Endothelial cell of umbilical vein (primary cell): ENCODE measurements at regions not wholly inside any gene's neighbourhood (a gene's known extent, or its start where the extent isn't known, plus 50 kb on each side); places are given as distances from the start of the nearest gene placed in this dataset.

Experiments used
- BruUV-seq: library from RNA; stranded (reverse); fragments of 400-500 nt; replicated peaks from 2 replicates; lab custom pipeline; 2021; lab: Mats Ljungman, UMichigan
- CTCF ChIA-PET: fragments of 300-600, 350-600 bp; sonication (Branson Sonifier 250); formaldehyde crosslinking; loops from one replicate; lab custom pipeline; 2021; ENCODE audit warnings: antibody characterized with exemption, inconsistent platforms; lab: Charles Lee
- POLR2A ChIA-PET: fragments of 300-600, 350-600 bp; sonication (Branson Sonifier 250); formaldehyde crosslinking; loops from one replicate; lab custom pipeline; 2021; ENCODE audit warnings: antibody characterized with exemption, inconsistent platforms; lab: Charles Lee
- DNase-seq: peaks from one replicate; pipeline ENCODE4 v3.0.0-alpha.2; 2011; ENCODE audit warnings: low read depth, low spot score
- FAIRE-seq: peaks from 2 replicates; lab custom pipeline; 2011; peaks lifted over from hg19 to GRCh38; lab: Jason Lieb, UNC
- H2AFZ ChIP-seq: 2 replicates; pipeline ENCODE4 v1.6.0; 2012; ENCODE audit warnings: low read depth, low read length, control low read depth, inconsistent platforms
- H3K27ac ChIP-seq: 2 replicates; pipeline ENCODE4 v1.5.1; 2011; ENCODE audit warnings: low read depth, mild to moderate bottlenecking, control low read depth, low read length, moderate library complexity; ENCODE audit not compliant: insufficient read depth
- H3K27me3 ChIP-seq, 2 experiments: 2 replicates each; pipeline versions ENCODE4 v1.6.0 to v1.6.1; 2011; ENCODE audit warnings: low read length in 2 of 2, mixed read lengths in 1 of 2; ENCODE audit not compliant: control insufficient read depth in 2 of 2, insufficient read depth in 2 of 2
- H3K36me3 ChIP-seq, 2 experiments: 2 replicates in 1 of 2; 3 replicates in 1 of 2; pipeline ENCODE4 v1.5.1; 2011; ENCODE audit warnings: low read length in 2 of 2, mild to moderate bottlenecking in 1 of 2, moderate library complexity in 1 of 2; ENCODE audit not compliant: control insufficient read depth in 2 of 2, insufficient read depth in 2 of 2; ENCODE audit errors: extremely low read depth in 1 of 2
- H3K4me1 ChIP-seq: 3 replicates; pipeline ENCODE4 v1.5.1; 2011; ENCODE audit warnings: mild to moderate bottlenecking, low read length; ENCODE audit not compliant: control insufficient read depth, insufficient read depth; ENCODE audit errors: extremely low read depth
- H3K4me2 ChIP-seq: 2 replicates; pipeline ENCODE4 v1.6.1; 2011; ENCODE audit warnings: low read length, control low read depth, mixed read lengths; ENCODE audit not compliant: insufficient read depth
- H3K4me3 ChIP-seq, 3 experiments: fragments of 200-600 bp in 1 of 3; sonication (generic), shearing (Covaris generic) in 1 of 3; replicated peaks in 1 of 3; 2 replicates each; pipeline ENCODE4 v1.5.1; 2011 to 2016; ENCODE audit warnings: control low read depth in 3 of 3, low read length in 3 of 3, mild to moderate bottlenecking in 2 of 3, inconsistent platforms in 1 of 3, low read depth in 1 of 3, moderate library complexity in 1 of 3; ENCODE audit not compliant: insufficient read depth in 1 of 3
- H3K79me2 ChIP-seq: 2 replicates; pipeline ENCODE4 v1.6.0; 2012; ENCODE audit warnings: low read length, inconsistent platforms; ENCODE audit not compliant: control insufficient read depth, insufficient read depth
- H3K9ac ChIP-seq: replicated peaks from 2 replicates; pipeline ENCODE3; 2011; ENCODE audit warnings: low read length, control low read depth; ENCODE audit not compliant: insufficient read depth; ENCODE audit errors: extremely low read depth
- H3K9me1 ChIP-seq: replicated peaks from 3 replicates; pipeline ENCODE4 v1.6.0; 2011; ENCODE audit warnings: mild to moderate bottlenecking, low read length; ENCODE audit not compliant: control insufficient read depth, insufficient read depth; ENCODE audit errors: extremely low read depth
- H3K9me3 ChIP-seq: replicated peaks from 2 replicates; pipeline ENCODE4 v1.5.1; 2012; ENCODE audit warnings: low read length, inconsistent platforms; ENCODE audit not compliant: control insufficient read depth, insufficient read depth
- H4K20me1 ChIP-seq: replicated peaks from 2 replicates; pipeline ENCODE3; 2011; ENCODE audit warnings: mild to moderate bottlenecking, low read length; ENCODE audit not compliant: control insufficient read depth, insufficient read depth; ENCODE audit errors: extremely low read depth
- CTCF ChIP-seq, 2 donors: IDR thresholded peaks; 1 replicate in 1 of 2; 2 replicates in 1 of 2; pipeline ENCODE4 v1.5.1; 2011; ENCODE audit warnings: low read length in 2 of 2, mild to moderate bottlenecking in 2 of 2, moderate library complexity in 2 of 2, control low read depth in 1 of 2, inconsistent platforms in 1 of 2, low read depth in 1 of 2; ENCODE audit not compliant: insufficient read depth in 1 of 2; ENCODE audit errors: extremely low read depth in 1 of 2
- EZH2 ChIP-seq: IDR thresholded peaks from 2 replicates; pipeline ENCODE4 v1.6.1; 2012; ENCODE audit warnings: borderline replicate concordance, low read depth, mild to moderate bottlenecking, moderate library complexity, low read length, inconsistent platforms; ENCODE audit not compliant: severe bottlenecking
- FOS ChIP-seq: IDR thresholded peaks from 2 replicates; pipeline ENCODE4 v1.6.1; 2011; ENCODE audit warnings: mild to moderate bottlenecking, low read length, moderate library complexity, borderline replicate concordance; ENCODE audit not compliant: insufficient read depth
- GATA2 ChIP-seq: IDR thresholded peaks from 2 replicates; pipeline ENCODE4 v1.7.0; 2011; ENCODE audit warnings: low read depth, mild to moderate bottlenecking, moderate library complexity, mixed read lengths, low read length; ENCODE audit not compliant: insufficient read length, insufficient read depth
- JUN ChIP-seq: IDR thresholded peaks from 2 replicates; pipeline ENCODE4 v1.6.1; 2011; ENCODE audit warnings: borderline replicate concordance, low read depth; ENCODE audit not compliant: insufficient read length, insufficient read depth
- MAX ChIP-seq: IDR thresholded peaks from 2 replicates; pipeline ENCODE4 v1.6.1; 2011; ENCODE audit not compliant: insufficient read depth, insufficient read length
- MYC ChIP-seq: IDR thresholded peaks from one replicate; pipeline ENCODE4 v1.6.1; 2011; ENCODE audit warnings: mild to moderate bottlenecking, low read depth, low read length
- POLR2A ChIP-seq: IDR thresholded peaks from 2 replicates; pipeline ENCODE4 v1.6.1; 2012; ENCODE audit warnings: low read depth, mild to moderate bottlenecking, control low read depth, low read length
- POLR2AphosphoS5 ChIP-seq: IDR thresholded peaks from 2 replicates; pipeline ENCODE4 v1.6.1; 2012; ENCODE audit warnings: low read depth, mild to moderate bottlenecking, control low read depth, low read length, moderate library complexity; ENCODE audit not compliant: insufficient read depth
- dilution Hi-C: fragments of 300-500 bp; cut with MboI; formaldehyde crosslinking; loops from one replicate; pipeline ENCODE4 v1.15.0; 2019; ENCODE audit warnings: low sequenced_read_pairs; ENCODE audit not compliant: extremely low pct_ligation_motif_present
- intact Hi-C: fragments of 100-400 bp; cut with micrococcal nuclease; formaldehyde crosslinking; loops from one replicate; pipeline ENCODE4 v1.10.0; 2022

- DNase-seq (peak; percentile 90), FAIRE-seq (peak; percentile 92)
- Histone ChIP-seq H3K27me3 (no peaks in the 10 kb centered on the region), H3K79me2 (no peaks in the 10 kb centered on the region), H3K9me1 (no peaks in the 10 kb centered on the region), H3K27ac (no peak overlapping the region), H2AFZ (peak overlapping the region; percentile 95), H3K4me1 (peaks cover 12% of the 10 kb centered on the region), H3K9me3 (no peaks in the 10 kb centered on the region), H3K4me2 (peak overlapping the region; percentile 69), H3K4me3 (peak overlapping the region; percentile 54 to 81 (median 70)), H3K9ac (peak overlapping the region; percentile 57), H4K20me1 (no peaks in the 10 kb centered on the region), H3K36me3 (no peaks in the 10 kb centered on the region)
- BruUV-seq = no TSS peak
- TF ChIP-seq POLR2AphosphoS5 = peak; percentile 44
- peak; percentile 89 to 90 for TF ChIP-seq CTCF (IDR thresholded peaks at IDR 0.05; ENCODE audit: extremely low read depth in 1 of 2, insufficient read depth in 1 of 2, low read depth in 1 of 2, low read length in 2 of 2)
- TF ChIP-seq JUN = no peak
- no peak for TF ChIP-seq FOS
- TF ChIP-seq MYC = no peak
- TF ChIP-seq GATA2 = no peak
- TF ChIP-seq POLR2A = peak; percentile 16
- TF ChIP-seq MAX = peak; percentile 93
- no peak for TF ChIP-seq EZH2
- ChIA-PET CTCF (interaction anchor here (0.6 to 3.0 kb wide), 22 partner anchors 9 to 355 kb away, joined by 3 to 44 read pairs (median 4); partner anchors contain the start of genes MICU2, MRPL57, SKA3 and ZDHHC20), POLR2A (interaction anchor here (0.6 kb wide), 1 partner anchor 355 kb away, joined by 11 read pairs; no protein-coding TSS in a partner anchor)
- intact Hi-C loops (loop anchor here (1.0 to 5.0 kb wide), 6 partner anchors 101 to 374 kb away; partner anchors contain the start of genes FGF9, MRPL57, SKA3 and ZDHHC20), dilution Hi-C loops (no loop called here)
Observed at GRCh38 chr13:21297914-21298831, 121.7 kb downstream of the MRPL57 start.
